ENCODE measurements at regions not wholly inside any gene's neighbourhood (a gene's known extent, or its start where the extent isn't known, plus 50 kb on each side); places are given as distances from the start of the nearest gene placed in this dataset.

GRCh38 chr5:162543437-162543836 is 475.9 kb downstream of the GABRG2 start:
- no peak for TF ChIP-seq SIN3A (IDR thresholded peaks at IDR 0.05; ENCODE audit: borderline replicate concordance, insufficient read depth, low read length)
- TF ChIP-seq REST (IDR thresholded peaks at IDR 0.05; ENCODE audit: insufficient read depth in 1 of 2, low read depth in 2 of 2, low read length in 2 of 2): no peak
- no peak for TF ChIP-seq POLR2AphosphoS5 (IDR thresholded peaks at IDR 0.05; ENCODE audit: low read depth, low read length)

- no peak for TF ChIP-seq REST (IDR thresholded peaks at IDR 0.05; ENCODE audit: insufficient read depth in 1 of 2, low read depth in 2 of 2, low read length in 2 of 2)
- TF ChIP-seq FOXP2 (optimal IDR thresholded peaks at IDR 0.05; ENCODE audit: borderline replicate concordance, extremely low read depth, extremely low read length, insufficient read depth): no peak
- TF ChIP-seq TAF1 (IDR thresholded peaks at IDR 0.05; ENCODE audit: borderline replicate concordance, insufficient read depth, low read length): no peak
- TF ChIP-seq POLR2AphosphoS5 (IDR thresholded peaks at IDR 0.05; ENCODE audit: low read depth, low read length): no peak
- no peak for TF ChIP-seq SIN3A (IDR thresholded peaks at IDR 0.05; ENCODE audit: borderline replicate concordance, insufficient read depth, low read length)
These were observed 477.3 kb downstream of the GABRG2 start for GRCh38 chr5:162544905-162545304.

- TF ChIP-seq TAF1 (IDR thresholded peaks at IDR 0.05; ENCODE audit: borderline replicate concordance, insufficient read depth, low read length): no peak
- TF ChIP-seq FOXP2 (optimal IDR thresholded peaks at IDR 0.05; ENCODE audit: borderline replicate concordance, extremely low read depth, extremely low read length, insufficient read depth): no peak
- no peak for TF ChIP-seq REST (IDR thresholded peaks at IDR 0.05; ENCODE audit: insufficient read depth in 1 of 2, low read depth in 2 of 2, low read length in 2 of 2)
- TF ChIP-seq SIN3A (IDR thresholded peaks at IDR 0.05; ENCODE audit: borderline replicate concordance, insufficient read depth, low read length): no peak
- no peak for TF ChIP-seq POLR2AphosphoS5 (IDR thresholded peaks at IDR 0.05; ENCODE audit: low read depth, low read length)
These were observed 482.7 kb downstream of the GABRG2 start for GRCh38 chr5:162550236-162550635.

- no peak for TF ChIP-seq FOXP2 (optimal IDR thresholded peaks at IDR 0.05; ENCODE audit: borderline replicate concordance, extremely low read depth, extremely low read length, insufficient read depth)
- TF ChIP-seq TAF1 (IDR thresholded peaks at IDR 0.05; ENCODE audit: borderline replicate concordance, insufficient read depth, low read length): no peak
- no peak for TF ChIP-seq REST (IDR thresholded peaks at IDR 0.05; ENCODE audit: insufficient read depth in 1 of 2, low read depth in 2 of 2, low read length in 2 of 2)
- no peak for TF ChIP-seq POLR2AphosphoS5 (IDR thresholded peaks at IDR 0.05; ENCODE audit: low read depth, low read length)
- TF ChIP-seq SIN3A (IDR thresholded peaks at IDR 0.05; ENCODE audit: borderline replicate concordance, insufficient read depth, low read length): no peak
These were observed 490.5 kb downstream of the GABRG2 start for GRCh38 chr5:162558120-162558519.

GRCh38 chr5:162567644-162568043 is 500.1 kb downstream of the GABRG2 start:
- TF ChIP-seq POLR2AphosphoS5 (IDR thresholded peaks at IDR 0.05; ENCODE audit: low read depth, low read length): no peak
- no peak for TF ChIP-seq FOXP2 (optimal IDR thresholded peaks at IDR 0.05; ENCODE audit: borderline replicate concordance, extremely low read depth, extremely low read length, insufficient read depth)
- TF ChIP-seq TAF1 (IDR thresholded peaks at IDR 0.05; ENCODE audit: borderline replicate concordance, insufficient read depth, low read length): no peak
- no peak for TF ChIP-seq SIN3A (IDR thresholded peaks at IDR 0.05; ENCODE audit: borderline replicate concordance, insufficient read depth, low read length)
- no peak for TF ChIP-seq REST (IDR thresholded peaks at IDR 0.05; ENCODE audit: insufficient read depth in 1 of 2, low read depth in 2 of 2, low read length in 2 of 2)
